HG03095 (cell line): ENCODE measurements at regions not wholly inside any gene's neighbourhood (a gene's known extent, or its start where the extent isn't known, plus 50 kb on each side); places are given as distances from the start of the nearest gene placed in this dataset.
"Not testable (repeated sequence)": the region's sequence is repeated elsewhere in the genome, so short reads cannot be mapped to it uniquely, and the experiment has no call there.

Source experiments
- ATAC-seq: cut with Tn5 transposase; IDR thresholded peaks from one replicate; pipeline ENCODE4 v1.9.1; 2021; ENCODE audit warnings: moderate library complexity; ENCODE audit not compliant: unreplicated experiment

DNA sequence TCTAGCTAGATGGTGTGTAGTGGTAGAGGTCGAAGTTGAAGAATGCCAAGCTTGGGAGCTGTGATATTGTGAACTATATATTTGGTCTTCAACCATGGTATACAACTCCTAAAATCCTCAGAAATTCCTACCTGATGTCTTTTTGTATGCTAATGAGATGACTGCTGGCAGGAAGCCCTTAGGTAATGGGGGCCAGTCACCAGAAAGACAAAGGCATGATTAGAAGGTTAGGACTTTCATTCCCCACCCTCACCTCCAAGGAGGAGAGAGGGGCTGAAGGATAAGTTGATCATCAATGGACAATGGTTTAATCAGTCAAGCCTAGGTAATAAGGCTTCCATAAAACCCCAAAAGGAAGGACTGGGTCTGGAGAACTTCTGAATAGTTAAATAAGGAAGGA lies 285.7 kb upstream of the POU5F2 start:
- no peak for ATAC-seq

DNA sequence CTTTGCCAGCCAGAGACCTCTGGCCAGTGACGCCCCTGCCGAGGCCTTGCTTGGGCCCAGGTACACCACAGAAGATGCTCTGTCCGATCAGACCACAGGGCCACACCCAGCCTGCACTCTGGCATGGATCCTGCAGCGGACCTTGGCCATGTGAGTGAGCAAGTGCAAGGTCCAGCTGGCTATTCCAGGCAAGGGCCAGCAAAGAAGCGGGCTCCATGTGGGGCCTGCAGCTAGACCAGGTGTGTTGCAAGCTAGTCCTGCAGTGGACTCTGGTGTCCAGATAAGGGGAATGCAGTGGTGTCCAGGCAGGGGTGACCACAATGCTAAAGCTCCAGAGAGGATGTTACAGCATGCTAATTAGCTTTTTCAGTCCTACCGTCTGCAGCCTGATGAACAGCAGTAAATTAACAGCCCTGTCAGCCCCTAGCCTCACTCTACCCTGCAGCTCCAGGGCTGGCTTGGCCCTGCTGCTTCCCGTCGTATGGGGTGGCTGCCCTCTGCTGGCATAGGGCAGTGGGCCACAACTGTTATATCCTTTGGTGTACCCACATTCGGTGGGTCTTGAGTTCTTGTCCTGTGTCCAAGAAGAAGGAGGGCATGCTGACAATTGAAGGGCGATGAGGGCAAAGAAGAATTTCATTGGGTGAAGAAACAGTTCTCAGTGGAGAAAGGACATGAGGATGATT lies 284.5 kb upstream of the POU5F2 start:
- no peak for ATAC-seq

DNA sequence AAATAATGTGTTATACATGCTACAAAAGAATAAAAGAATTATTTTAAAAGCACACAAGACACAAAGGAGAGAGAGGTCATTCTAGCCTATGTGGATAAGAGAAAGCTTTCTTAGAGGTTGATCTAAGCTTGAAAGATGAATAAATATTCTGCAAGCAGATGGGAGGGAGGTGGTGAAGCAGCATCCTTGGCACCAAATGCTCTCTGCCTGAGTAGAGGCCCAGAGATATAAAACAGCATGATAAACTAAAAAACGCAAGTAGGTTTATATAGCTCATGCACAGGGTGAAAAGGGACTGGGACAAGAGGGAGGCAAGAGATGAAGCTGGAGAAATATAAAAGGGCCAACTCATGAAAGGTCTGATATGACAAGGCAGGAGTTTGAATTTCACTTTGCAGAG lies 283.2 kb upstream of the POU5F2 start:
- ATAC-seq, result no peak

DNA sequence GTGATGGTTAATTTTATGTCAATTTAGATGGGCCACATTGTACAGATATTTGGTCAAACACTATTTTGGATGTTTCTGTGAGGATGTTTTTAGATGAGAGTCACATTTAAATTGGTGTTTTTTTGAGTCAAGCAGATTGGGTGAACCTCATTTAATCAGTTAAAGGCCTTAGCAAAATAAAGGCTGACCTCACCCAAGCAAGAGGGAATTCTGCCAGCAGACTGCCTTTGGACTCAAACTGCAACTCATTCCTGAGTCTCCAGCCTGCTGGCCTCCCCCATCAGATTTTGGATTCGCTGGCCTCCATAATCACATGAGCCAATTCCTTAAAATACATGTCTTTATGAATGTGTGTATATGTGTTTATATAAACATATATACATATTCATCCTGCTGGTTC lies 282.7 kb upstream of the POU5F2 start:
- no peak for ATAC-seq

DNA sequence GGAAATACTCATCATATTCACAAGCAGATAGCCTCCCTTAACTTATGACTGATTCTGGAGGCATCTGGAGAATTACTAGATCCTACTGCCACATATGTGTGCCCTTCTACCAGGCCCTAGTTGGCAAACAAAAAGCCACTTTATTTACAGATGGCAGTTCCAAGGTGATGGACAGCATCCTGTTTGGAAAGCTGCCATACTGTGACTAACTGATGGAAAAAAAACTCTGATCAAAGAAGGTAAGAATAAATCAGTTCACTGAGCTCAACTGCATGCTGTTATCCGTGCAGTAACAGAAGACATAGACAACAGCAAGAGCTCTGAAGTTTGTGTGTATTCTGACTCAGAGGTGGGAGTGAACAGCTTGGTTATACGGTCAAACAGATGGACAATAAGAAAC lies 279.8 kb upstream of the POU5F2 start:
- no peak for ATAC-seq

DNA sequence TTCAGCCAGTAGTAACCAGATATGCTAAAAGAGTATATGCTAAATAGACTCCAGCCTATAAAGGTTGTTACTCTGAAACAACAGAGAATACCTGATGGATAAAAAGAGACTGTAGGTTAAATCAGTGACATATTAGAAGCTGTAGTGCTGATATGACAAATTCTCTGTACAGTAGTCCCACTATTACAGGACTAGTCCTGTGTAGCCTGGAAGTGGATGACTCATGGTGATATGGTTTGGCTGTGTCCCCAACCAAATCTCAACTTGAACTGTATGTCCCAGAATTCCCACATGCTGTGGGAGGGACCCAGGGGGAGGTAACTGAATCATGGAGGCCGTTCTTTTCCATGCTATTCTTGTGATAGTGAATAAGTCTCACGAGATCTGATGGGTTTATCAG lies 276.2 kb upstream of the POU5F2 start:
- no peak for ATAC-seq

DNA sequence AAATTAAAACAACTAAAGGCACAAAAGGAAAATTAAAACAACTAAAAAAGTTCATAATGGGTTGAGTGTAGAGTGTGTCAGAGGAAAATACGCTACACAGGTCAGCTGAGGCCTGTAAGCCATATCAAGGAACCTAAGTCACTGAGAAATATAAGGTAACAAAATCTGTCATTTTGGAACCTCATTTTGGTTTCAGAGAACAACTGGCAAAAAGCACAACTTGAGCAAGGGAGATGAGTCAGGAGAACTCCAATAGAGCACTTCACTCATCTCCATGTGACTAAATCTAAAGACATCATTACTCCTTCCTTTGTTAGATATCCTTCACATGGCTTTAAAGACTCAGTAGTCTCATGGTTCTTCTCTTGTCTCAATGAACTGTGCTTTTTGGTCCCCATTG lies 269.4 kb upstream of the POU5F2 start:
- ATAC-seq, result no peak

DNA sequence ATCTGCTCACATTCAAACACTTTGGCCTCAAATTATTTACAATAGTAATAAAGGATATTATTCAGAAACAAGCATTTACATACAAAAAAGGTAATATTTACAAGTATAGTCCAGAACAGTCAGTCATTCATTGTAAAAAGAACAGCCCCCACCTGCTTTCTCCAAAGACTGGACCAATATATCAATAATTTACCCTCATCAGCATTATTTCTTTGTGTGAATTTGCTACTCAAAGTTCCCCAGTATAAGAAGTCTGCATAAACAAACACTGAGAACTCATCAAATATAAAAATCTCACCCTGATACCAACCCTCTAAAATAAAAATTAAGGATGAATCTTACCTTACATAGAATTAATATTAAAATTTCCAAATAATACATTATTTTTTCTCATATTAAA lies 267.8 kb upstream of the POU5F2 start:
- ATAC-seq, result no peak

DNA sequence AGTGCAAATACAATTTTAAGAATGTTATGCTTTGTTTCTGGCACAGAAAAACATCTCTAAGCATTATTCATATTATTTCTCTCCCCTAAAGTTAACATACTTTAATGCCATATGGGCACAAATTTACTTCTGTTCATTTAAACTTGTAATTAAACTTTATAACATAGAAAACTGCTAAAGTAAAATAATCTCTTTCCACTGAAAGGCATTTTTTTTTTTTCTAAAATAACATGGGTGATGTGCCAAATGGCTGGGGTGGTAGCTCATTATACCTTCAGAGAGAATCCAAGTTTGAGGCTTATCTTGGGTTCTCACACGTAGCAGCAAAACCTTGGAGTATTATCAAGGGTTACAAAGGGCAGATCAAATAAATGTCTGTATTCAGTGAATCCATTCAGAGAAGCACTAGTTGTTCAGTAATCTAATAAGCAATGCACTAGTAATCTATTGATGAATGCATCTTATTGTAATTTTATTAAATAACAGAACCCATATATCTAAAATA lies 257.6 kb upstream of the POU5F2 start:
- no peak for ATAC-seq

DNA sequence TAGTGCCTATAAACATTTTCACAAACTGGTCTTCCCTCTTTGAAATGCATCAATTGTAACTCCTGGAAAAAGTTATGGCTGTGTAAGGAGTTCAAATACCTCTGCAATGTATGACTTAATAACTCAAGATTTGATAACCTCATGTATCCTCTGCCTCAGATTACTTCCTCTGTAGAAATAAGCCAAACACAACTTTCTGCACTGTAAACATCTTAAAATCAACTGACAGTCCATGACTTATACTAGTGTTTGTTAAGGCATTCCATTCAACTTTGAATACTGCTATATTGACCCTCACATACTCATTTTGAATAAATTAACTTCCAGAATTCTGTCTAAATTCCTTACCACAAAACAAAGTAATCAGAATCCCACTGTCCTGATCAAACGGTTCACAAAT lies 256.2 kb upstream of the POU5F2 start:
- no peak for ATAC-seq

DNA sequence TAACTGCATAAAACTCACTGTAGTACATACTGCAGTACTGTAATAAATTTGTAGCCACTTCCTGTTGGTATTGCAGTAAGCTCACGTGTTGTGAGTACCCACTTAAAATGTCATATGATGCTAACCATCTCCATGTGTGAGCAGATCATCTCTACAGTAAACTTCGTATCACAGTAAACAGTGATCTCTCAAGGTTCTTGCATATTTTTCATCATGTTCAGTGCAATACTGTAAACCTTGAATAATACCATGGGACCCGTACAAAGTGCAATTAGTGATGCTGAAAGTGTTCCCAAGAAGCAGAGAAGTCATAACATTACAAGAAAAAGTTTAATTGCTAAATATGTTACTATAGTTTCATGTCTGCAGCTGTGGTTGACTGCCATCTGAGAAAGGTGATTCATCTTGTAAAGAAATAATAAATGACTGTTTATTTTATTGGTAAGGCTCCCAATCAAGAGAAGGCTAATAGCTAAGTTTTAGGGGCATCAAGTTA lies 253.8 kb upstream of the POU5F2 start:
- no peak for ATAC-seq

DNA sequence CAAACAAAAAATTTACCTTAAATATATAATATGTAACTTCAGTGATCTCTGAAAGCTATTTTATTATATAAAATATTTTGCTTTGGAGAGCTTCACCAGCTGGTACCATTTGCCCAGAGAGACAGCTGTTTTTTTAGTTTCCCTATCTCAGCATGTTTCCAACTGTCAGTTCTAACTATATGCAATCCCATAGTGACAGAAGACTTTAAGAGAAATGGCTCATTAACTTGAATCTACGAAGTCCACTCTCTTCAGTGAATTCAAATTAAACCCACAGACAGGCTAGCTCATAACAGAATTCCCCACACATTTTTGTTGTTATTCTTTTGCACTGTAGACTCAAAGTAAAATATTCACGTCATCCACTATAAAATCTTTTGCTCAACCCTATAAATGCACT lies 251.8 kb upstream of the POU5F2 start:
- ATAC-seq, result no peak

DNA sequence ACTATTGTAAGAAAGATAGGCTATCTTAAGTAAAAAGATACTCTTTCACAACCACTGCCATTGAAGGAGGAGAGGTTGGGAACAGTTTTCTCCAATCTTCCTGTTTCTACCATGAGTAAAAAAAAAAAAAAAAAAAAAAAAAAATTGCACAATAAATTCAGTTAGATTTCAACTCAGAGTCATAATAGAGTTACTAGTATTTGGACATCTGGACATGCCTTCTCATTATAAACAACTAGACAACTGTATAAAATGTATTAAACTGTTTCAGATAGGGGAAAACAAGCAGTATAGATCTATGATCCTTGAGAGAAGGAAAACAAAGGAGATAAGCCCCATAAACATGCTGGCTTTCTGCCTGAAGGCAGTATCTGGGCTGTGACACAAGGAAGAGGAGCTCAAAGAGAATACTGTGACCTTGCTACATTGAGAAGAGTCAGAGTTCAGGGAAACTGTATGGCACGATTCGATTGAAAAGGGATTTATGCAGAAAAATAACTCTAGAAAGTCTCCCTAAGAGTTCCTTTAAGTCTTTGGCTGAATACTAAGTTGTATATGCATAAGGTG lies 249.2 kb upstream of the POU5F2 start:
- no peak for ATAC-seq

DNA sequence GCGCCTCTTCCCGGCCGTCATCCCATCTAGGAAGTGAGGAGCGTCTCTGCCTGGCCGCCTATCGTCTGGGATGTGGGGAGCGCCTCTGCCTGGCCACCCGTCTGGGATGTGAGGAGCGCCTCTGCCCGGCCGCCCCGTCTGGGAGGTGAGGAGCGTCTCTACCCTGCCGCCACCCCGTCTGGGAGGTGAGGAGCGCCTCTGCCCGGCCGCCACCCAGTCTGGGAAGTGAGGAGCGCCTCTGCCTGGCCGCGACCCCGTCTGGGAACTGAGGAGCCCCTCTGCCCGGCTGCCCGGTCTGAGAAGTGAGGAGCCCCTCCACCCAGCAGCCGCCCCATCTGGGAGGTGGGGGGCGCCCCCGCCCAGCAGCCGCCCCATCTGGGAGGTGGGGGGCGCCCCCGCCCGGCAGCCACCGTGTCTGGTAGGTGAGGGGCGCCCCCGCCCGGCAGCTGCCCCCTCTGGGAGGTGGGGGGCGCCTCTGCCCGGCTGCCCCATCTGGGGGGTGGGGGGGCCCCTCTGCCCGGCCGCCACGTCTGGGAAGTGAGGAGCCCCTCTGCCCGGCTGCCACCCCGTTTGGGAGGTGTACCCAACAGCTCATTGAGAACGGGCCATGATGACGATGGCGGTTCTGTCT lies 244.7 kb upstream of the POU5F2 start:
- not testable (repeated sequence) for ATAC-seq

DNA sequence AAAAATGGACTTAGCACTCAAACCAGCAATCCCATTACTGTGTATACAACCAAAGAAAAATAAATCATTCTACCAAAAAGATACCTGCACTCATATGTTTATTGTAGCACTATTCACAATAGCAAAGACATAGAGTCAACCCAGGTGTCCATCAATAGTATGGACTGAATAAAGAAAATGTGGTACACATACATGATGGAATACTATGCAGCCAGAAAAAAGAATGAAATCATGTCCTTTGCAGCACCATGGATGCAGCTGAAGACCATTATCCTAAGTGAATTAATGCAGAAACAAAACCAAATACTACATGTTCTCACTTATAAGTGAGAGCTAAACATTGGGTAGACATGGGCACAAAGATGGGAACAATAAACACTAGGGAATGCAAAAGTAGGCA lies 236.8 kb upstream of the POU5F2 start:
- ATAC-seq, result no peak

DNA sequence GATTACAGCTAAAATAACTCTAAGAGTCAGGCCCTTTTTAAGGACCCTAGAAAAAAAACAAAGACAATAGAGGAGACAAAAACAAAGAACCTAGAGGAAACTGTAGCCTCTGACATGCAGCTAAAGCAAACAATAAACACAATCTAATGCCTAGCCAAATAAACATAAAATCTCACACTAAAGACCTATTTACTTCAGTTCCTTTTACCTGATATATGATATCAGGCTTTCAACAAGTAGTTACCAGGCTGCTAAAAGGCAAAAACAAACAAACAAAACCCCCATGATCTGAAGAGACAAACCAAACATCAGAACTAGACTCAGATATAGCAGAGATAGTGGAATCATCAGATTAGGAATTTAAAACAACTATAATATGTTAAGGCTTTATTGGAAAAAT lies 226.5 kb upstream of the POU5F2 start:
- ATAC-seq, result no peak

DNA sequence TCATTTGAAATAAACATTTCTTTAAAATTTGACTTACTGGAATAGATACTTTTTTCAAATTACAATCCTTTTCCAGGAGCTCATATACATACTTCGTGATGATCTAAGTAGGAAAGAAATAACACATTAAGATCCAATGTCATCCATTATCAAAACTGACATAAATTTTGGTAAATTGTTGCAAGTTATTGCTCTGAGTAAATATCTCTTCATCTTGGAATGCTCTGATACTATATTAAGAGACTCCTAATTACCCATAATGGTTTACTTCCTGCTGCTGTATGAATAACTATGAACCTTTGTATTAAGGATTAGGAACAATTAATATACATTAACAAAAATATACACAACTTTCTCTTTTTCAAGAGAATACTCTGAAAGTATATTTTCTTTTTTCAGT lies 223.0 kb upstream of the POU5F2 start:
- ATAC-seq, result no peak

DNA sequence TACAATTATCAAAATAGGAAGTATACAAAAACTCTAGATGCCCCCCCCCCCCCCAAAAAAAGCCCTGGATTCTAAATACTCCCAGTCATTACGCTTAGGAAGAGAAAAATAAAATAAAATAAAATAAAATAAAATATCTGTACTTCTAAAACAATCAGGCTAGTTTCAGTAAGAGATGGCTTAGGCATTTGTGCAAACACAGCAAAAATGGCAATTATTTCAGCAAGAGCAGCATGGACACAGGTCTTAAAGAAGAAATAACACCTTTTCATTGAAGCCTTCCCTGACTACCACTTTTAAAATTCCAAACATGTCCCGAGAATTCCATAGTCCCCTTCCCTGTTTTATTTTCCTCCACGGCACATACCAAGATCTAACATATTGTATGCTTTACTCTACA lies 218.6 kb upstream of the POU5F2 start:
- ATAC-seq, result no peak

DNA sequence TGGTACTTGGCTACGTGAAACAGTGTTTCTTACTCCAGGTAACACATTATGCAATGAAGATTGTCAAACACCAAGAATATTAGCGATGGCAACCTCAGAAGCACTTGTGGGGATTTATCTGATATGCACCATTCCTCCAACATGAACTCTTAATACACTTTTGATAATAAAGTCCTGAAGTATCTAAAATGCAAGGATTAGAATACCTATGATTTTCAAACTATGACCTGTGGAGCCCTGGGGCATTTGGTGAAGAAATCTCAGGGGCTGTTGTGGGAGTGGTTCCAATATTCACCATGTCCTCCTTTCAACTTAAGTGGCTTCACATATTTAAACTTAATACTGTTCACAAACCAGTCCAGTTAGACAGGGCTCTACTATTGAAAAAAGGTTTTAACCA lies 214.6 kb upstream of the POU5F2 start:
- ATAC-seq, result no peak

DNA sequence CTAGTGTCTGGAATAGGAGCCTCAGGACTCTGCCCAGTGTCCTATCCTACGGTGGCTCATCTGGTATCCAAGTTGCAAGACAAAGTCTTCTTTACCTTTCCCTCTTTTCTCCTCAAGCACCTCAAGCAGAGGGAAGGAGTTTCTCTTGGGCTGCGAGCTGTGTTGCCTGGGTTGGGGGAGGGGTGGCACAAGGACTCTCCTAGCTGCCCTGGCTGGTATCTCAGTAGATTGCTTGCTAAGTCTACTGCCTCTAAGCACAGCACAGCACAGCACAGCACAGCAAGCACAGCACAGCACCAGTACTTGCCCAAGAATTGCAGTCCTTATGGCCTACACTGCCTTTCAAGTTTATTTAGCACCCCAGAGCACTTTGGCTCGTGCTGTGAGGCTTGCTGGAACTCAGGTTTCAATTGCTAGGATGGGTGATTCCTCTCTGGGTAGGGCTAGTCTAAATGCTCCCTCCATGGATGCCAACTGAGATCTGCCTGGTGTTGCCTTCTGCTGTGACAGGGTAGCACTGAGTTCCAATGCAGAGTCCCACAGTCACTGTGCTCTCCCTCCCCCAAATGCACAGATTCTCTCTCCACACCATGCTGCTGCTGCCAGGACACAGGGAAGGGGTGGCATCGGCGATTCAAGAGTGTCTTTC lies 213.1 kb upstream of the POU5F2 start:
- ATAC-seq, result no peak

DNA sequence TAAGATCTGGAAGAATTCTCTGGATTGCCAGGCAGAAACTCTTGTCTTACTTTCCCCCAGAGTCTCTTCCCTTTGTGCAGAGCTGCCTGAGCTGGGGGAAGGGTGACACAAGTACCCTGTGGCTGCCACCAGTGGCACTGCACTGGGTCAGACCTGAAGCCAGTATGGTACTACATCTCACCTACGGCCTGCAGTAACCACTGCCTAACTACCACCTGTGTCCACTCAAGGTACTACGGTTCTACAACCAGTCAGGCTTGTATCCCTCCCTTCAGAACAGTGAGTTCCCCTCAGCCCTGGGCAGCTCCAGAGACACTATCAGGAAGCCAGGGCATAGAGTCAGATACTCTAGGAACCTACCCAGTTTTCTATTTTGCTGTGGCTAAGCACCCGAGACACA lies 212.0 kb upstream of the POU5F2 start:
- ATAC-seq, result no peak

DNA sequence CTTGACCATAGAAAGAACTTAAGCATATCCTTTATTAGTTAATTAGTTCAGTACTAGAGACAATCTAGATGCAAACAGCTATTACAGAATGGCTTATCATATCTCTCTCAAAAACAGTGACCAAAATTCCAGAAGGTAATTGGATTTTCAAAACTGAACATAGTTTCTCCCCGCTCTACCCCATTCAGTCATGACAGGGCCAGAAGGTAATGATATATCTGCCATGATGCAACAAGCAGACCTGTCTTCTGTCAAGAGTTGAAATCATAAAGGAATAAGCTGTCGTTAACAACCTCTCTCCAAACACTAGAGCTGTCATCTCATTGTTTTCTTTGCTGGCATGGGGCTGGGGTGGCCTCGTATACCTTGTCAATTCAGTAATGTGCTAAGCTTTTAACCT lies 200.5 kb upstream of the POU5F2 start:
- no peak for ATAC-seq
